IPS DF 4.7 (cell line): ENCODE measurements at regions not wholly inside any gene's neighbourhood (a gene's known extent, or its start where the extent isn't known, plus 50 kb on each side); places are given as distances from the start of the nearest gene placed in this dataset.
"Not testable (repeated sequence)": the region's sequence is repeated elsewhere in the genome, so short reads cannot be mapped to it uniquely, and the experiment has no call there.

Source experiments
- DNase-seq: peaks from one replicate; pipeline ENCODE4 v3.0.0-alpha.2; 2013; ENCODE audit warnings: low spot score; ENCODE audit errors: extremely low read depth

- no peak for DNase-seq
Observed at GRCh38 chr5:58204966-58205365, 254.9 kb downstream of the PLK2 start.

GRCh38 chr5:58202941-58203444 is 256.9 kb downstream of the PLK2 start:
- DNase-seq: no peak

- DNase-seq: no peak
Observed at GRCh38 chr5:58201922-58202648, 257.8 kb downstream of the PLK2 start.

GRCh38 chr5:58200451-58200850 is 259.4 kb downstream of the PLK2 start:
- no peak for DNase-seq

GRCh38 chr5:58199087-58199486 is 260.8 kb downstream of the PLK2 start:
- no peak for DNase-seq

- no peak for DNase-seq
Observed at GRCh38 chr5:58198330-58198729, 261.6 kb downstream of the PLK2 start.

- DNase-seq: no peak
Observed at GRCh38 chr5:58197875-58198274, 262.0 kb downstream of the PLK2 start.

- no peak for DNase-seq
Observed at GRCh38 chr5:58191443-58191842, 268.4 kb downstream of the PLK2 start.

- DNase-seq: no peak
Observed at GRCh38 chr5:58188262-58188651, 271.6 kb downstream of the PLK2 start.

- no peak for DNase-seq
Observed at GRCh38 chr5:58187432-58188261, 272.2 kb downstream of the PLK2 start.

GRCh38 chr5:58185801-58186200 is 274.1 kb downstream of the PLK2 start:
- DNase-seq: no peak

- no peak for DNase-seq
Observed at GRCh38 chr5:58185397-58185796, 274.5 kb downstream of the PLK2 start.

- no peak for DNase-seq
Observed at GRCh38 chr5:58184910-58185309, 275.0 kb downstream of the PLK2 start.

GRCh38 chr5:58183786-58184085 is 276.1 kb downstream of the PLK2 start:
- DNase-seq: no peak

- no peak for DNase-seq
Observed at GRCh38 chr5:58183078-58183785, 276.7 kb downstream of the PLK2 start.

- DNase-seq: no peak
Observed at GRCh38 chr5:58182287-58182841, 277.5 kb downstream of the PLK2 start.

- DNase-seq: no peak
Observed at GRCh38 chr5:58181578-58182286, 278.2 kb downstream of the PLK2 start.

GRCh38 chr5:58172946-58173345 is 286.9 kb downstream of the PLK2 start:
- DNase-seq: no peak

GRCh38 chr5:58165152-58165551 is 294.7 kb downstream of the PLK2 start:
- no peak for DNase-seq

- DNase-seq: not testable (repeated sequence)
Observed at GRCh38 chr5:58161889-58162288, 298.0 kb downstream of the PLK2 start.
